CD4-positive, alpha-beta T cell treated with Interferon alpha-2 for 1 hour (primary cell): ENCODE measurements at regions not wholly inside any gene's neighbourhood (a gene's known extent, or its start where the extent isn't known, plus 50 kb on each side); places are given as distances from the start of the nearest gene placed in this dataset.

Source experiments
- DNase-seq, 2 donors: peaks; one replicate each; pipeline ENCODE4 v3.0.0-alpha.2; 2020 to 2022

DNA sequence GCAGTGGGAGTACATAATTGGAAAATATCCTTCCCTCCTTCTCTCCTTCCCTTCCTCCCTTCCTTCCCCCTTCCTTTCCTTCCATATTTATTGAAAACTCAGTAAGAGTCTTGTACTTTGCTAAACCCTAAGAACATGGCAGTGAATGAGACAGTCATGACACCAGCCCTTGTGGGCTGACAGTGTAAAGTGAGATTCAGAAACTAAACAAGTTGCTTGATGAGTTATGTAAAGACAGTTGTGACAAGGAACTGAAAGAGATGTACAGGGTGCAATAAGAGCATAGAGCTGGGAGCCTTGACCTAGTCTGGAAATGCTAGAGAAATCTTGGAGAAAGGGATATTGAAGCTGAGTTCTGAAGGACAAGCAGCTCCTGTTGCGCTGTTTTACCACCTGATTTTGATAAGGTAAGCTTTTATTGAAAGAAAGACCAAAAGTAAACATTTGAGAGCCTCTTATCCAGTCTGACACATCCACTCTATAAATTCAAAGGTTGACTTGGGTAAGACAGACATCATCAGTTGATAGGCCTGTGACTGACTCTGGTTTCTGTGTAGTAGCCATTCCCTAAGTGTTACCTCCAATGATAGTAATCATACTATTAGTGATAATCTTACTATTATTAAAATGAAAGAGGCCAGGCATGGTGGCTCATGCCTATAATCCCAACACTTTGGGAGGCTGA is 66.5 kb upstream of the SKOR2 start:
- no peak for DNase-seq

DNA sequence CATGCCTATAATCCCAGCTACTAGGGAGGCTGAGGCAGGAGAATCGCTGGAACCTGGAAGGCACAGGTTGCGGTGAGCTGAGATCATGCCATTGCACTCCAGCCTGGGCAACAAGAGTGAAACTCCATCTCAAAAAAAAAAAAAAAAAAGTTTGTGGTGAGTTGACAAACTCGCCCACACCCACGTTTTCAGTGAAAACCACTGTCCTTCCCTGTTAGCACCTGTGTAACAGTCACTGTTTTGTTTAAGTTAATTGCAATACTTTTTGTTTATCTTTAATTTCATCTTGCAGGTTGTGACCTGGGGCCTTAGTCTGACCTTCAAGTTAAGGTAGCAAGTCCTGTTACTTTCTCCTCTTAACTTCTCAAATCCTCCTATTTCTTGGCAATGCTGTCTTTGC is 65.5 kb upstream of the SKOR2 start:
- DNase-seq, result no peak

DNA sequence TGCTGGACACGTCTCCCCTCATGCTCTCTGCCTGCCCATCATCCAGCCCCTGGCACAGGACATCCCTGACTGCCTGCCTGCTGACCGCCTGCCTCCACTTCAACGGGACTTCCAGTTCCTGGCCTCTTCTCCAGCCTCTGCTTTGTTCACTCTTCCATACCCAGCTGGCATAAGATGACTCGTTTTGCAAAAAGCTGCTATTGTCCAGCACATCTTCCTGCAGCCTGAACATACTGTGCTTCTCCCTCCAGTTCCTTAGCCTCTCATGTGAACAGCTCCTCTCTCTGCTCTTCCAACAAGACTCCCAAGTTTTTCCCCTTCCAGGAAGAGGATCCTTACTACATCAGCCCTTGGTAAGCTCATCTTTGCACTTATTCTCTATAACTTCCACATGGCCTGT is 62.4 kb upstream of the SKOR2 start:
- DNase-seq, result no peak

DNA sequence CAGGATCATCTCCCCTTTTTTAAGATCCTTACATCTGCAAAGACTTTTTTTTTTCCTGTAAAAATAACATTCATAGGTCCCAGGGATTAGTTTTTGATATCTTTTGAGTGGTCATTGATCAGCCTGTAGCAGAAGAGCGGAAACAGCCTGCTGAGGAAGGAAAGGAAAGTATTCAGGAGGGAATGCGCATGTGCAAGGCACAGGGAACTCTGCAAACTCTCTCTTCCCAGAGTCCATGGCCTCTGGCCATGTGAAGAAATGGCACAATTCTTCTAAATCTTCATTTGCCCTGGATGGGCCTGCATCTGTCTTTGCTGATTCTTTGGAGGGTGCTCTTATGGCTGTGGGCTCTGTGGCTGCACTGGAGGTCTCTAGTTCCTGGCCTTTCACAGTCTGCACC is 60.1 kb upstream of the SKOR2 start:
- DNase-seq, result no peak
